NCI-H2029 treated with DMSO at 0.1 percent for 48 hours (cell line): ENCODE measurements at regions not wholly inside any gene's neighbourhood (a gene's known extent, or its start where the extent isn't known, plus 50 kb on each side); places are given as distances from the start of the nearest gene placed in this dataset.

ENCODE experiments used
- DNase-seq: peaks from one replicate; lab custom pipeline; 2025; lab: John Stamatoyannopoulos, UW

- DNase-seq = no peak
Measured at GRCh38 chr14:105844047-105844630, 317.8 kb downstream of the TMEM121 start.

GRCh38 chr14:105844810-105845724 is 318.7 kb downstream of the TMEM121 start:
- no peak for DNase-seq

- no peak for DNase-seq
Measured at GRCh38 chr14:105845725-105846309, 319.4 kb downstream of the TMEM121 start.

- no peak for DNase-seq
Measured at GRCh38 chr14:105846312-105846711, 319.9 kb downstream of the TMEM121 start.

GRCh38 chr14:105847400-105847799 is 321.0 kb downstream of the TMEM121 start:
- no peak for DNase-seq

GRCh38 chr14:105848570-105848969 is 322.2 kb downstream of the TMEM121 start:
- no peak for DNase-seq

- DNase-seq = no peak
Measured at GRCh38 chr14:105849933-105850626, 323.7 kb downstream of the TMEM121 start.

GRCh38 chr14:105850853-105851581 is 324.6 kb downstream of the TMEM121 start:
- DNase-seq = no peak

GRCh38 chr14:105851716-105852377 is 325.5 kb downstream of the TMEM121 start:
- DNase-seq = no peak

- no peak for DNase-seq
Measured at GRCh38 chr14:105852378-105853088, 326.1 kb downstream of the TMEM121 start.

- no peak for DNase-seq
Measured at GRCh38 chr14:105853089-105853906, 326.9 kb downstream of the TMEM121 start.

GRCh38 chr14:105853907-105854599 is 327.7 kb downstream of the TMEM121 start:
- no peak for DNase-seq

GRCh38 chr14:105854600-105855245 is 328.3 kb downstream of the TMEM121 start:
- no peak for DNase-seq

GRCh38 chr14:105855246-105855892 is 329.0 kb downstream of the TMEM121 start:
- no peak for DNase-seq

- DNase-seq = no peak
Measured at GRCh38 chr14:105855893-105856675, 329.7 kb downstream of the TMEM121 start.

- no peak for DNase-seq
Measured at GRCh38 chr14:105856676-105857219, 330.4 kb downstream of the TMEM121 start.
